ENCODE measurements at regions not wholly inside any gene's neighbourhood (a gene's known extent, or its start where the extent isn't known, plus 50 kb on each side); places are given as distances from the start of the nearest gene placed in this dataset.

GRCh38 chr1:212536586-212536985 lies 72.0 kb upstream of the ATF3 start:
- TF ChIP-seq CTCF (IDR thresholded peaks at IDR 0.05) (no peak), POLR2AphosphoS5 (IDR thresholded peaks at IDR 0.05) (no peak), POLR2A (IDR thresholded peaks at IDR 0.05) (no peak)

All from gastroesophageal sphincter (tissue), 3 donors.